HL-60 (cell line): ENCODE measurements at regions not wholly inside any gene's neighbourhood (a gene's known extent, or its start where the extent isn't known, plus 50 kb on each side); places are given as distances from the start of the nearest gene placed in this dataset.

Experiments used
- GABPA ChIP-seq: IDR thresholded peaks from 2 replicates; pipeline ENCODE4 v1.6.1; 2012; ENCODE audit warnings: low read depth
- POLR2AphosphoS5 ChIP-seq: IDR thresholded peaks from 2 replicates; pipeline ENCODE4 v1.6.1; 2012; ENCODE audit warnings: low read depth
- TF ChIP-seq, protein P1 (sequence below): IDR thresholded peaks from one replicate; pipeline ENCODE4 v1.5.1; 2011; ENCODE audit warnings: low read length, control low read depth, inconsistent platforms; ENCODE audit not compliant: insufficient read depth

DNA sequence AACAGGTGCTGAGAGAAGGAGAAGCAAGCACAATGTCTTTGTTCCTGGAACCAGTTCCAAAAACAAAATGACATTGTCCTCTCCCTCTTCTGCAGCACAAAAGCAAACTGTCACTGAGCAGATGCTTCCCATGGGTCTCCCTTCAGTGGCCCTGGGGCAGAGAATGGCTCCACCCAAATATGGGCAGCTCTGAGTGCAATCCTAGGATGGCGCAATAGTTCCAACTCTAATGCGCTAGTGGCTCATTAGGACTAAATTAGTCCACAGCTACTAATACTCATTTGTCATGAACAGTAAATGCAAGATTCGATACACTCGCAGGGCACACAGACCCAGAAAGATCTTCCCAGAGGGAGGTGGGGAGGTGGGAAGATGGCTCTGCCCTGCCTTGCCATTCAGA lies 205.2 kb upstream of the CHAC2 start:
- TF ChIP-seq, protein P1, sequence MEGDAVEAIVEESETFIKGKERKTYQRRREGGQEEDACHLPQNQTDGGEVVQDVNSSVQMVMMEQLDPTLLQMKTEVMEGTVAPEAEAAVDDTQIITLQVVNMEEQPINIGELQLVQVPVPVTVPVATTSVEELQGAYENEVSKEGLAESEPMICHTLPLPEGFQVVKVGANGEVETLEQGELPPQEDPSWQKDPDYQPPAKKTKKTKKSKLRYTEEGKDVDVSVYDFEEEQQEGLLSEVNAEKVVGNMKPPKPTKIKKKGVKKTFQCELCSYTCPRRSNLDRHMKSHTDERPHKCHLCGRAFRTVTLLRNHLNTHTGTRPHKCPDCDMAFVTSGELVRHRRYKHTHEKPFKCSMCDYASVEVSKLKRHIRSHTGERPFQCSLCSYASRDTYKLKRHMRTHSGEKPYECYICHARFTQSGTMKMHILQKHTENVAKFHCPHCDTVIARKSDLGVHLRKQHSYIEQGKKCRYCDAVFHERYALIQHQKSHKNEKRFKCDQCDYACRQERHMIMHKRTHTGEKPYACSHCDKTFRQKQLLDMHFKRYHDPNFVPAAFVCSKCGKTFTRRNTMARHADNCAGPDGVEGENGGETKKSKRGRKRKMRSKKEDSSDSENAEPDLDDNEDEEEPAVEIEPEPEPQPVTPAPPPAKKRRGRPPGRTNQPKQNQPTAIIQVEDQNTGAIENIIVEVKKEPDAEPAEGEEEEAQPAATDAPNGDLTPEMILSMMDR: no peak
- no peak for TF ChIP-seq POLR2AphosphoS5
- TF ChIP-seq GABPA: no peak
